Astrocyte (in vitro differentiated cells and primary cell): ENCODE measurements at regions not wholly inside any gene's neighbourhood (a gene's known extent, or its start where the extent isn't known, plus 50 kb on each side); places are given as distances from the start of the nearest gene placed in this dataset.

Experiments
- DNase-seq: peaks from one replicate; pipeline ENCODE4 v3.0.0-alpha.2; 2010; ENCODE audit warnings: low read depth
- FAIRE-seq: peaks from 2 replicates; lab custom pipeline; 2011; peaks lifted over from hg19 to GRCh38; lab: Jason Lieb, UNC
- H2AFZ ChIP-seq: 2 replicates; pipeline ENCODE4 v1.6.0; 2012; ENCODE audit warnings: low read depth, low read length, inconsistent platforms
- H3K27ac ChIP-seq: 2 replicates; pipeline ENCODE4 v1.5.1; 2011; ENCODE audit warnings: low read depth, low read length, inconsistent platforms
- H3K27me3 ChIP-seq: 2 replicates; pipeline ENCODE4 v1.6.0; 2011; ENCODE audit warnings: low read length, inconsistent platforms; ENCODE audit not compliant: insufficient read depth
- H3K36me3 ChIP-seq: 2 replicates; pipeline ENCODE4 v1.5.1; 2011; ENCODE audit warnings: low read length, inconsistent platforms; ENCODE audit not compliant: insufficient read depth
- H3K4me1 ChIP-seq: 2 replicates; pipeline ENCODE4 v1.5.1; 2011; ENCODE audit warnings: low read length, inconsistent platforms; ENCODE audit not compliant: insufficient read depth
- H3K4me2 ChIP-seq: 2 replicates; pipeline ENCODE4 v1.6.0; 2012; ENCODE audit warnings: low read length, inconsistent platforms
- H3K4me3 ChIP-seq: 2 replicates; pipeline ENCODE4 v1.5.1; 2011; ENCODE audit warnings: low read depth, mild to moderate bottlenecking, low read length, inconsistent platforms; ENCODE audit not compliant: insufficient read depth
- H3K79me2 ChIP-seq: 2 replicates; pipeline ENCODE4 v1.6.0; 2012; ENCODE audit warnings: mild to moderate bottlenecking, low read length, inconsistent platforms; ENCODE audit not compliant: insufficient read depth
- H3K9ac ChIP-seq: 2 replicates; pipeline ENCODE4 v1.6.0; 2012; ENCODE audit warnings: mild to moderate bottlenecking, low read length, inconsistent platforms
- H3K9me3 ChIP-seq: 2 replicates; pipeline ENCODE4 v1.5.1; 2012; ENCODE audit warnings: low read depth, mild to moderate bottlenecking, low read length, inconsistent platforms; ENCODE audit not compliant: insufficient read depth
- H4K20me1 ChIP-seq: 2 replicates; pipeline ENCODE4 v1.6.0; 2012; ENCODE audit warnings: low read length, inconsistent platforms; ENCODE audit not compliant: insufficient read depth
- H3K27ac Mint-ChIP-seq: one replicate; pipeline ENCODE4 v1.8.0; 2021; ENCODE audit warnings: mild to moderate bottlenecking, mixed read lengths; ENCODE audit not compliant: unreplicated experiment
- H3K27me3 Mint-ChIP-seq: one replicate; pipeline ENCODE4 v1.8.0; 2021; ENCODE audit warnings: low read depth, mixed read lengths; ENCODE audit not compliant: unreplicated experiment
- H3K36me3 Mint-ChIP-seq: one replicate; pipeline ENCODE4 v1.8.0; 2021; ENCODE audit warnings: low read depth, mixed read lengths; ENCODE audit not compliant: unreplicated experiment
- H3K4me1 Mint-ChIP-seq: one replicate; pipeline ENCODE4 v1.8.0; 2021; ENCODE audit warnings: low read depth, mixed read lengths; ENCODE audit not compliant: unreplicated experiment
- H3K4me3 Mint-ChIP-seq: one replicate; pipeline ENCODE4 v1.8.0; 2021; ENCODE audit warnings: mild to moderate bottlenecking, moderate library complexity, mixed read lengths; ENCODE audit not compliant: unreplicated experiment
- H3K9me3 Mint-ChIP-seq: one replicate; pipeline ENCODE4 v1.8.0; 2021; ENCODE audit warnings: mild to moderate bottlenecking, mixed read lengths; ENCODE audit not compliant: unreplicated experiment
- CTCF ChIP-seq: IDR thresholded peaks from 2 replicates; pipeline ENCODE4 v1.5.1; 2011; ENCODE audit warnings: low read depth, mild to moderate bottlenecking, inconsistent platforms, low read length, moderate library complexity; ENCODE audit not compliant: insufficient read depth
- EZH2 ChIP-seq: IDR thresholded peaks from 2 replicates; pipeline ENCODE4 v1.6.1; 2012; ENCODE audit warnings: mild to moderate bottlenecking, low read length, inconsistent platforms; ENCODE audit not compliant: insufficient read depth

GRCh38 chr5:124856726-124857125, 110.3 kb upstream of the ZNF608 start:
- Mint-ChIP-seq H3K4me1 (peaks cover 4% of the 10 kb centered on the region), H3K36me3 (no peaks in the 10 kb centered on the region), H3K27ac (no peak overlapping the region), H3K27me3 (no peaks in the 10 kb centered on the region), H3K4me3 (no peak overlapping the region), H3K9me3 (no peaks in the 10 kb centered on the region)
- Histone ChIP-seq H4K20me1 (no peaks in the 10 kb centered on the region), H3K9me3 (no peaks in the 10 kb centered on the region), H3K4me2 (no peak overlapping the region), H3K9ac (no peak overlapping the region), H2AFZ (no peak overlapping the region), H3K27ac (no peak overlapping the region), H3K79me2 (no peaks in the 10 kb centered on the region), H3K36me3 (no peaks in the 10 kb centered on the region), H3K27me3 (no peaks in the 10 kb centered on the region), H3K4me1 (no peaks in the 10 kb centered on the region), H3K4me3 (no peak overlapping the region)
- DNase-seq (no peak), FAIRE-seq (no peak)
- TF ChIP-seq CTCF (no peak), EZH2 (no peak)

- no peaks in the 10 kb centered on the region for H4K20me1 ChIP-seq
- FAIRE-seq = no peak
- no peak overlapping the region for H2AFZ ChIP-seq
These were observed 112.2 kb upstream of the ZNF608 start for GRCh38 chr5:124858612-124859011.

More at GRCh38 chr5:124858612-124859011, 112.2 kb upstream of the ZNF608 start:
- TF ChIP-seq EZH2 (no peak), CTCF (no peak)
- Mint-ChIP-seq H3K27me3 (no peaks in the 10 kb centered on the region), H3K27ac (no peak overlapping the region), H3K4me1 (peaks cover 4% of the 10 kb centered on the region), H3K36me3 (no peaks in the 10 kb centered on the region), H3K4me3 (no peak overlapping the region), H3K9me3 (peaks cover 4% of the 10 kb centered on the region)
- Histone ChIP-seq H3K9ac (no peak overlapping the region), H3K4me1 (no peaks in the 10 kb centered on the region), H3K27me3 (no peaks in the 10 kb centered on the region), H3K36me3 (no peaks in the 10 kb centered on the region), H3K79me2 (no peaks in the 10 kb centered on the region), H3K4me3 (no peak overlapping the region), H3K27ac (no peak overlapping the region), H3K4me2 (no peak overlapping the region), H3K9me3 (no peaks in the 10 kb centered on the region)
- DNase-seq = no peak
